C4-2B (cell line): ENCODE measurements at regions not wholly inside any gene's neighbourhood (a gene's known extent, or its start where the extent isn't known, plus 50 kb on each side); places are given as distances from the start of the nearest gene placed in this dataset.

Source experiments
- H3K27ac ChIP-seq: fragments of 450-650 bp; 2 replicates; pipeline ENCODE4 v1.5.1; 2017
- ZFX ChIP-seq: fragments of 450-650 bp; IDR thresholded peaks from 2 replicates; pipeline ENCODE4 v1.6.1; 2017
- TF ChIP-seq, protein P1 (sequence below): fragments of 450-650 bp; conservative IDR thresholded peaks from 2 replicates; pipeline ENCODE4 v1.5.1; 2017; ENCODE audit warnings: mild to moderate bottlenecking

DNA sequence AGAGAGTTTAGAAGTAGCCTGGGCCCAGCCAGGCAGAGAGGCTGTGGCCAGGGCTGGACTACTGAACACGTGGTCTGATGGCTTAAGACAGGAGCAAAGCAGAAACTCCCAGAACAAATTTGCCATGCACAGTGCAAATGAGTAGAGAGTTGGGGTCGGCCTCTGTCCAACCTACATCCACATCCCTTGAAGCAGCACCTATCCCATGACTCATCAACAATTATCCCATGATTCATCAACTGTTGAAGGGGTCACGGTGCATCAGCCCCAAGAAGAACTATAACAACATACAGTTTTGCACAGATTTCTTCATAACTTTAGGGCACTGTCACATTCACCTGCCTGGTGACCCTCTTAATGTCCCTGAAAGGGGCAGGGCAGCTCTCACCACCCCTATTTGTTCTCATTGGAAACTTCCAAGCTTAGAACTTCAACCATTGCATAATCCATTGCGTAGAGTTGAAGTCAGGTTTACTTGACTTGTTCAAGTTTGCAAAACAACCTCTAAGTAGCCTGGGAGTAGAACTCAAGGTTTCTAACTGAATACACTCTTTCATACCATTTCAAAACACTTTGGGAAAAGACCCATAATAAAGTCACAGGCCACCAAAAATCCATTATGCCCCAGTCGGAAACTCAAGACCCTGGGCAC lies 235.2 kb upstream of the CDH5 start:
- H3K27ac ChIP-seq, result no peak overlapping the region
- TF ChIP-seq ZFX, result no peak
- TF ChIP-seq, protein P1, sequence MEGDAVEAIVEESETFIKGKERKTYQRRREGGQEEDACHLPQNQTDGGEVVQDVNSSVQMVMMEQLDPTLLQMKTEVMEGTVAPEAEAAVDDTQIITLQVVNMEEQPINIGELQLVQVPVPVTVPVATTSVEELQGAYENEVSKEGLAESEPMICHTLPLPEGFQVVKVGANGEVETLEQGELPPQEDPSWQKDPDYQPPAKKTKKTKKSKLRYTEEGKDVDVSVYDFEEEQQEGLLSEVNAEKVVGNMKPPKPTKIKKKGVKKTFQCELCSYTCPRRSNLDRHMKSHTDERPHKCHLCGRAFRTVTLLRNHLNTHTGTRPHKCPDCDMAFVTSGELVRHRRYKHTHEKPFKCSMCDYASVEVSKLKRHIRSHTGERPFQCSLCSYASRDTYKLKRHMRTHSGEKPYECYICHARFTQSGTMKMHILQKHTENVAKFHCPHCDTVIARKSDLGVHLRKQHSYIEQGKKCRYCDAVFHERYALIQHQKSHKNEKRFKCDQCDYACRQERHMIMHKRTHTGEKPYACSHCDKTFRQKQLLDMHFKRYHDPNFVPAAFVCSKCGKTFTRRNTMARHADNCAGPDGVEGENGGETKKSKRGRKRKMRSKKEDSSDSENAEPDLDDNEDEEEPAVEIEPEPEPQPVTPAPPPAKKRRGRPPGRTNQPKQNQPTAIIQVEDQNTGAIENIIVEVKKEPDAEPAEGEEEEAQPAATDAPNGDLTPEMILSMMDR, result no peak

GRCh38 chr16:66130296-66130905 lies 236.1 kb upstream of the CDH5 start:
- H3K27ac ChIP-seq, result no peak overlapping the region

DNA sequence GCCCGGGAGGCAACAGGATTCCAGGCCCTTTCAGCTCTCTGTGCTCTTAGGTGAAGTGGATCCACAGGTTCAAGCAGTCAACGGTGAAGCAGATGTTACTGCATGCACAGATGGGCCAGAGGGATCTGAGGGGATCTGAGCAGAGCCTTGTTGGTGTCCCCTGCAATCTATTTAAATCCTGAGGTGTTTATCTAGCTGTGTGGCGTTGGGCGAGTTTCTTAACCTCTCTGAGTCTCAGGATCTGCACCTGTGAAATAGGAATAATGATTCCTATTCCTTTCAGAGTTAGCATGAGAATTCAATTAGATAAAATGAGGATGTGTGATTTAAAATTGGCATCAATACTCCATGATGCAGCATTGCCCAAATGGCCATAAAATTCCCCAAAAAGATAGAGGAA lies 237.3 kb upstream of the CDH5 start:
- H3K27ac ChIP-seq, result no peak overlapping the region
- TF ChIP-seq, protein P1, result no peak

More at GRCh38 chr16:66130296-66130905, 236.1 kb upstream of the CDH5 start:
- TF ChIP-seq, protein P1, result no peak
- TF ChIP-seq ZFX, result no peak

GRCh38 chr16:66128371-66128770 lies 238.1 kb upstream of the CDH5 start:
- no peak overlapping the region for H3K27ac ChIP-seq
- TF ChIP-seq, protein P1, result no peak
- TF ChIP-seq ZFX, result no peak

GRCh38 chr16:66127459-66128370 lies 238.8 kb upstream of the CDH5 start:
- no peak overlapping the region for H3K27ac ChIP-seq
- TF ChIP-seq, protein P1, result no peak
- TF ChIP-seq ZFX, result no peak

DNA sequence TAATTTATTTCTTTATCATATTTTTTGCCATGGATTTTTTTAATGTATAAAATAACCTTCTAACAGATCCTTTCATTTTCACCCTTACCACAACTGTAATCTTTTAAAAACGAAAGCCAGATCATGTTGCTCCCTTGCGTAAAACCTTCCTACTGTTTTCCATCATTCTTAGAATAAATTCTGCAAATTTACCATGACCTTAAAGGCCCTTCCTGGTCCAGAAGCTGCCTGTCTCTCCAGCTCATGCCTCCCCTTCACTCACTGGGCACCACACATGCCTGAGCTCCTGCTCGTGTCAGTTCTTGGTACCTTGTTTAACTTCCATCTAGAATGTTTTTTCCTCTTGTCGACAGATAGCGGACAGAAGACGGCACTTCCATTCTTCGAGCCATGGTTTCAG lies 245.0 kb upstream of the CDH5 start:
- no peak for TF ChIP-seq ZFX
- TF ChIP-seq, protein P1, result no peak
- H3K27ac ChIP-seq, result no peak overlapping the region

GRCh38 chr16:66120656-66121055 lies 245.8 kb upstream of the CDH5 start:
- TF ChIP-seq, protein P1, result no peak
- no peak for TF ChIP-seq ZFX
- H3K27ac ChIP-seq, result no peak overlapping the region
